ENCODE measurements at regions not wholly inside any gene's neighbourhood (a gene's known extent, or its start where the extent isn't known, plus 50 kb on each side); places are given as distances from the start of the nearest gene placed in this dataset.

DNA sequence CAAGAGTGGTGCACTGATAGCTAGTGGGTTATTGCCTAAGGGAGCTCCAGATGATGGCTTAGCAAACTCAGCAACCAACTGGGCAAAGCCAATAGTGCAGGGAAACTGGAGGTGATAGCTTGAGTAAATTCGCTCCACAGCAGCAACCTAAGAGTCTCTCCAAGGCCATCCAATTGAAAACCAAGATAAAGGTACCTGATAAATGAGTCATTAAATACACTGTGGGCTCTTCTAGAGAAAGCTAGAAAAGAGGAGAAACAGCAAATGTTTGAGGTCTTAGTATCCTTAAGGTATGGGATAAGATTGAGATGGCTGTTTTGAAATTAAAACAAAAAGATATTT lies 197.8 kb upstream of the ERBB4 start:
- Histone ChIP-seq H3K27ac (ENCODE audit: low read depth, low read length) (no peak overlapping the region), H3K79me2 (ENCODE audit: insufficient read depth, low read length) (no peaks in the 10 kb centered on the region), H3K4me3 (ENCODE audit: insufficient read depth, low read depth, low read length) (no peak overlapping the region), H3K9me3 (ENCODE audit: insufficient read depth, low read depth, low read length) (no peaks in the 10 kb centered on the region), H3K9ac (ENCODE audit: low read length) (no peak overlapping the region), H4K20me1 (ENCODE audit: insufficient read depth, low read length) (no peaks in the 10 kb centered on the region), H3K36me3 (ENCODE audit: insufficient read depth, low read length) (no peaks in the 10 kb centered on the region), H2AFZ (ENCODE audit: low read depth, low read length) (no peak overlapping the region), H3K4me1 (ENCODE audit: insufficient read depth, low read length) (no peaks in the 10 kb centered on the region), H3K27me3 (ENCODE audit: insufficient read depth, low read length) (no peaks in the 10 kb centered on the region), H3K4me2 (ENCODE audit: low read length) (no peak overlapping the region)
- Mint-ChIP-seq H3K4me1 (ENCODE audit: low read depth, unreplicated experiment) (no peaks in the 10 kb centered on the region), H3K27ac (ENCODE audit: unreplicated experiment) (no peak overlapping the region), H3K27me3 (ENCODE audit: low read depth, unreplicated experiment) (no peaks in the 10 kb centered on the region), H3K4me3 (ENCODE audit: unreplicated experiment) (no peak overlapping the region), H3K9me3 (ENCODE audit: unreplicated experiment) (no peaks in the 10 kb centered on the region), H3K36me3 (ENCODE audit: low read depth, unreplicated experiment) (no peaks in the 10 kb centered on the region)
- no peak for FAIRE-seq
- TF ChIP-seq EZH2 (IDR thresholded peaks at IDR 0.05; ENCODE audit: insufficient read depth, low read length): no peak
- no peak for TF ChIP-seq CTCF (IDR thresholded peaks at IDR 0.05; ENCODE audit: insufficient read depth, low read depth, low read length)
- DNase-seq (ENCODE audit: low read depth): no peak

- no peaks in the 10 kb centered on the region for H4K20me1 ChIP-seq (ENCODE audit: insufficient read depth, low read length)
- Mint-ChIP-seq H3K27ac (ENCODE audit: unreplicated experiment) (no peak overlapping the region), H3K4me3 (ENCODE audit: unreplicated experiment) (no peak overlapping the region), H3K27me3 (ENCODE audit: low read depth, unreplicated experiment) (no peaks in the 10 kb centered on the region), H3K36me3 (ENCODE audit: low read depth, unreplicated experiment) (no peaks in the 10 kb centered on the region), H3K9me3 (ENCODE audit: unreplicated experiment) (no peaks in the 10 kb centered on the region), H3K4me1 (ENCODE audit: low read depth, unreplicated experiment) (no peaks in the 10 kb centered on the region)
- H3K9me3 ChIP-seq (ENCODE audit: insufficient read depth, low read depth, low read length): no peaks in the 10 kb centered on the region
- no peak overlapping the region for H3K4me3 ChIP-seq (ENCODE audit: insufficient read depth, low read depth, low read length)
- H3K4me2 ChIP-seq (ENCODE audit: low read length): no peak overlapping the region
- H2AFZ ChIP-seq (ENCODE audit: low read depth, low read length): no peak overlapping the region
- H3K4me1 ChIP-seq (ENCODE audit: insufficient read depth, low read length): no peaks in the 10 kb centered on the region
- H3K27ac ChIP-seq (ENCODE audit: low read depth, low read length): no peak overlapping the region
- no peaks in the 10 kb centered on the region for H3K27me3 ChIP-seq (ENCODE audit: insufficient read depth, low read length)
- H3K36me3 ChIP-seq (ENCODE audit: insufficient read depth, low read length): no peaks in the 10 kb centered on the region
- H3K79me2 ChIP-seq (ENCODE audit: insufficient read depth, low read length): no peaks in the 10 kb centered on the region
- DNase-seq (ENCODE audit: low read depth) (no peak), FAIRE-seq (no peak)
- H3K9ac ChIP-seq (ENCODE audit: low read length): no peak overlapping the region
- TF ChIP-seq CTCF (IDR thresholded peaks at IDR 0.05; ENCODE audit: insufficient read depth, low read depth, low read length): no peak
Measured at GRCh38 chr2:212733273-212733672, 194.7 kb upstream of the ERBB4 start.

DNA sequence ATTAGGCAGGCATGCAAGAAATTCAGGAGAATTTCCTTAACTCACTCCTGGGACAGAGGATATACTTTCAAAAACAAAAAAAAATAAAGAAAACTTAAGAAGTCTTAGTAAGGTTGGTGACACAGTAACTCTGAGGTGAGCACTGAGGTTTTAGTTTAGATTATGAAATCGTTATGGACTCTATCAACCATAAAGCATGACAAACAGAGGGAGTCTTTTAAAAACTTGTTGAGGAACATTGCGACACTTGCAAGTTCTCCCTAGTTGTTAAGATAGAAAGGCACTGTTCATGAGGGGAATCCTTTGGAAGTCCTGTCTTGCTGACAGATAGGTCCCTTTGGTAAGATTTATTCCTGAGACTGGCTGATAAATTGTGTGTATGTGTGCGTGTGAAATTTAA lies 194.3 kb upstream of the ERBB4 start:
- FAIRE-seq (no peak), DNase-seq (ENCODE audit: low read depth) (no peak)
- no peak overlapping the region for H3K9ac ChIP-seq (ENCODE audit: low read length)
- H4K20me1 ChIP-seq (ENCODE audit: insufficient read depth, low read length): no peaks in the 10 kb centered on the region
- no peak overlapping the region for H3K4me3 ChIP-seq (ENCODE audit: insufficient read depth, low read depth, low read length)
- no peaks in the 10 kb centered on the region for H3K27me3 ChIP-seq (ENCODE audit: insufficient read depth, low read length)
- no peak overlapping the region for H2AFZ ChIP-seq (ENCODE audit: low read depth, low read length)
- no peak overlapping the region for H3K27ac Mint-ChIP-seq (ENCODE audit: unreplicated experiment)
- H3K36me3 ChIP-seq (ENCODE audit: insufficient read depth, low read length): no peaks in the 10 kb centered on the region
- no peak for TF ChIP-seq EZH2 (IDR thresholded peaks at IDR 0.05; ENCODE audit: insufficient read depth, low read length)
- H3K36me3 Mint-ChIP-seq (ENCODE audit: low read depth, unreplicated experiment): no peaks in the 10 kb centered on the region
- no peaks in the 10 kb centered on the region for H3K27me3 Mint-ChIP-seq (ENCODE audit: low read depth, unreplicated experiment)
- H3K4me1 Mint-ChIP-seq (ENCODE audit: low read depth, unreplicated experiment): no peaks in the 10 kb centered on the region
- no peak overlapping the region for H3K27ac ChIP-seq (ENCODE audit: low read depth, low read length)
- no peaks in the 10 kb centered on the region for H3K9me3 ChIP-seq (ENCODE audit: insufficient read depth, low read depth, low read length)
- H3K4me3 Mint-ChIP-seq (ENCODE audit: unreplicated experiment): no peak overlapping the region
- H3K4me2 ChIP-seq (ENCODE audit: low read length): no peak overlapping the region
- no peaks in the 10 kb centered on the region for H3K79me2 ChIP-seq (ENCODE audit: insufficient read depth, low read length)
- H3K4me1 ChIP-seq (ENCODE audit: insufficient read depth, low read length): no peaks in the 10 kb centered on the region
- no peaks in the 10 kb centered on the region for H3K9me3 Mint-ChIP-seq (ENCODE audit: unreplicated experiment)
